HG03066 (cell line): ENCODE measurements at regions not wholly inside any gene's neighbourhood (a gene's known extent, or its start where the extent isn't known, plus 50 kb on each side); places are given as distances from the start of the nearest gene placed in this dataset.
"Not testable (repeated sequence)": the region's sequence is repeated elsewhere in the genome, so short reads cannot be mapped to it uniquely, and the experiment has no call there.

Experiments used
- ATAC-seq: cut with Tn5 transposase; IDR thresholded peaks from one replicate; pipeline ENCODE4 v1.9.1; 2021; ENCODE audit warnings: low read depth; ENCODE audit not compliant: unreplicated experiment

DNA sequence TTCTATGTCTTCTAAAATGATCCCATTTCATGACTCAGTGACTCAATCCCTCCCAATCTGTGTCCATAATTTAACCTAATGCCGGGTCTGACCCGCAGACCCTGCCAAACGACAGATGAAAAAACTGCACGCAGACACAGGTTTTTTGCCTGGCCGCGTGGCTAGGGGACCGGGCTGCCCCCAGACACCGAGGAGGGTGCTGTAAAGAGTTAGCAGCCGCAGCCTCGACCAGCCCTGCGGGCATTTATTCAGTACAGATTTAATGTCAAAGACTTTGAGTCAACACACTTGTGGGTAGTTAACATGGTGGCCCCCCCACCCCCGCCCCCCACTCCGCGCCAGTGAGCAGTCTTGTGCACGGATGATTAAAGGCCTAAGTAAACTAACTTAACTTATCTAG lies 1324.7 kb downstream of the GATA3 start:
- ATAC-seq: no peak

- ATAC-seq: no peak
These were observed 1327.4 kb downstream of the GATA3 start for GRCh38 chr10:9381733-9382532.

DNA sequence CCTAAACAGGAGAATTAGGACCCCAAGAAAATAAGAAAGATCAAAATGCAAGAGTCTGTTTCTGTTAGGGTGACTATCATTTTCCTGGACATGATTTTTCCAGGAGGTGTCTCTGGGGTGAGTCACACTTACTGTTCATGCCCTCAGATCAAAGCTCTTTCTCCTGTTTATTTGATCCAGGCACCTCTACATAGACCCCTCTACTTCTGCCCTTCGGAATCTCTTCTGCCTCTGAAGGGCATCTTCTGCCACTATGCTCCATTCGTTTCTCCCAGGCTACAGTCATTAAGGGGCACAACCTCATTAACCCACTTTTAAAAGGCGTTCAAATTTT lies 1328.0 kb downstream of the GATA3 start:
- no peak for ATAC-seq

DNA sequence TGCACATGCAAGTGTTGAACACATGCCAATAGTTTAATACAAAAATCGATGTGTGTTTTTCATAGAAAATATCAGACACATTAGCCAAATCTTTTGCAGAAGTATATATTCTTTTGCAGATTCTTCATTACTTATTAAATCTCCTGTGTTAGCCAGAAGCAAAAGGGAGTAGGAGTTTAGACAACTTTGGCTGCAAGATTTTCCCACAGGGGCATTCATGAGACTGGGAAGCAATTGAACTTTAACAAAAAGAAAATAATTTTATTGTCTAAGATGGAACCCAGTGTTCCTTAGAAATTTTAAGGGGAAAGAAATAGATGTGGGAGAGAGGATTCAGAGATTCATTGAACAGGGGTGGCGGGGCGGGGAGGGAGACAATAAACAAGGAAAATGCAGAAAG lies 1336.0 kb downstream of the GATA3 start:
- ATAC-seq: no peak

DNA sequence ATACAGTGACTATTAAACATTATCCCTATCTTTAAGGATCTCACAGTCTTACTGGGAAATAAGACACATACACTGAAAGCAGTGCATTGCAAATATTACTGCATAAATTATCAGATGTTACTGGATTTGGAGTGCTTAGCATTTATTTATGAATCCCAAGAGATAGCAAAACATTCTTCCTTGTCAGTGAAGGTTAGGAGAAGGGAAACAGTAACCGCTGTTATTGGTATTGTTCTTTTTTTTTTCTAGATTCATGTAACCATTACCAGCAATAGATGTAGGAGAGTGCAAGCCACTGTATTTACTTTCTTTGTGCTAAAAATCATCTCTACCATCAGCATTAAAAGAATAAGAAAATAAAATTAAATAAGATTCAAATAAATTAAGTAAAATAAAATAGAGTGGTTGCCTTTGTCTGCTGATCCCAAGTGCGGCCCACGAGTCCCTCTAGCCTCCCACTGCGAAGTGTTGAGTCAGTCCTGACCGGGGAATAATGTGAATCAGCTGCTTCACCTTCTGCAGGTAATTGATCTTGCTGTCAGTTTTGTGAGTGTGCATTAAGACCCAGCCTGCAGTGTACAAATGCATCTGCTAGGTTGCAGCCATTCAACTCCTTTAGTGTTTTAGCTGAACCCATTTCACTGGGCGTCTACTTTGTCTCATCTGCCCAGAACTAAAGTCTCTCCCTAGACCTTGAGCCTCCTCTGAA lies 1344.9 kb downstream of the GATA3 start:
- no peak for ATAC-seq

DNA sequence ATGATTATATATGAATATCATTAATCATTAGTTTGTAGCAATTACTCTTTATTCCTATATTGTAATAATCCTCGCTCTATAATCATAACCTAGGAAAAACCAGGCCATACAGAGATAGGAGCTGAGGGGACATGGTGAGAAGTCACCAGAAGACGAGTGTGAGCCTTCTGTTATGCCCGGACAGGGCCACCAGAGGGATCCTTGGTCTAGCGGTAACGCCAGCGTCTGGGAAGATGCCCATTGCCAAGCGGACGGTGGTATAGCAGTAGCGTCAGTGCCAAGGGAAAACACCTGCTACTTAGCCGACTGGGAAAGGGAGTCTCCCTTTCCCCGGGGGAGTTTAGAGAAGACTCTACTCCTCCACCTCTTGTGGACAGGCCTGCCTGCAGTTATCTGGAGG lies 1347.6 kb downstream of the GATA3 start:
- not testable (repeated sequence) for ATAC-seq

- not testable (repeated sequence) for ATAC-seq
These were observed 1348.2 kb downstream of the GATA3 start for GRCh38 chr10:9402507-9403195.

GRCh38 chr10:9407201-9407600 lies 1352.7 kb downstream of the GATA3 start:
- not testable (repeated sequence) for ATAC-seq

DNA sequence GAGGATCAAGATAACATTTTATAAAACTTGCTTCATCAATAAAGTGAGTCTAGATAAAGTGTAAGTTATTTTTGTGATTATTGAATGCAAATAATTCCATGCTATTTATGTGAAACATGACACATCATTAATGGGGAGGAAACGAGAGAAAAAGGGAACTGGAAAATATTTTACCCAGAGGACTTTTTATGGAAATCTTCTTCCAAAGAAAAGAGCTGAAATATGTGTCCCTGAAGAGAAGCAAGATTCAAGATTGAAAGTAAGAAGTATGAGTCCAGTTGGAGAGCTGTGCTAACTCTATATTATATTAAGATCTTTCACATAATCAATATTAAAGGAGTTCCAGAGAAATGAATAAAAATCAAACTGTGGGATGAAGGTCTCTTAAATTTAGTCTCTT lies 1361.8 kb downstream of the GATA3 start:
- no peak for ATAC-seq

GRCh38 chr10:9419757-9420156 lies 1365.3 kb downstream of the GATA3 start:
- no peak for ATAC-seq

DNA sequence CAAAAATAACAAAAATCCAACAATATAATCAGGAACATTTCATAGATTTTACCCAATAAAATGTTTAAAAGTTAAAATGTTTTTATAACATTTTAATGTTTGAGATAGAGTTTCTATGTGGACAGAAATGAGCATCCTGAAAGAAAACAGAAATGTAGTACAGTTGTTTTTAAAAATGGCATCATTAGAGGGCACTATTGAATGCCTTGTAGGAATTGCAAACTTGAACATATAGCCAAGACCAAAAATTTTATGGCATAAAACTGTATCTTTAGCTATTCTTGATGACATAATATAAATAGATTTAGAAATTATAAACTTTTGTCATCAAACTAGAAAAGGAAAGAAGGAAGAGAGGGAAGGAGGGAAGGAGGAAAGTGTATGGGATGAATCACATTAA lies 1372.7 kb downstream of the GATA3 start:
- no peak for ATAC-seq

DNA sequence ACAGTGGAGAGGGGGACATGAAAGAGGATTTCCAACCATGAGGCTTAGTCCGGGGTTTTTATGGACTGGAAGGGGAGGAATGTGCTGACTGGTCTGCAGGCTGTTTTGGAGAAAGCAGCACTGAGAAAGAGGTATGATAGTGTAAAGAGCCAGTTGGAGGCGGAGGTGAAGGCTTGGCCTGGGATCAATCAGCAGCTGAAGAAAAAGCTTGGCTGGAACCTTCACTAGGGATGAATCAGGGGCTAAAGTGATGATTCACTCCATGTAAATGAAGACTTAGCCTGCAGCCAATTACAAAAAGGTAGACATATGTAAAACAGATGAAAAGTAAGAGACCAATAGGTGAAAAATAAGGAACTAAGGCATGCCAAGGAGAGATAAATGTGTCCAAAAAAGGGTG lies 1382.6 kb downstream of the GATA3 start:
- no peak for ATAC-seq

DNA sequence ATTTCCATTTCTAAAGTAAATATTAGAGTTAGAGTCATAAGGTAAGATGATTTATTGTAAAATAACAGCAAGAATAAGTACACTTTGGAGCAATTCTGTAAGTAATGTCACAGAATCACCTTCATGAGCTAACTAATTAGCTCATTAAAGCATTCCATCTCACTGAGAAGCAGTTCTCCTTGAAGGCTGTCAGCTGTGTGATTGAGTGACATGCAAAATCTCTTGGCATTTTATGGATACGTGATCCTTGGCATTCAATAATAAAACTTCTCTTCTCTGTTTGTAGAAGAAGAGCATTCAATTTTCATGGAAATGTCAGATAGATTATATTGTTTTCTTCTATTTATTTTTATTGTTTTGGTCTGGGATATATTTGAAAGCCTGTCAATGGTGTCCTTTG lies 1389.3 kb downstream of the GATA3 start:
- ATAC-seq: no peak

- ATAC-seq: no peak
These were observed 1395.0 kb downstream of the GATA3 start for GRCh38 chr10:9449530-9449929.

DNA sequence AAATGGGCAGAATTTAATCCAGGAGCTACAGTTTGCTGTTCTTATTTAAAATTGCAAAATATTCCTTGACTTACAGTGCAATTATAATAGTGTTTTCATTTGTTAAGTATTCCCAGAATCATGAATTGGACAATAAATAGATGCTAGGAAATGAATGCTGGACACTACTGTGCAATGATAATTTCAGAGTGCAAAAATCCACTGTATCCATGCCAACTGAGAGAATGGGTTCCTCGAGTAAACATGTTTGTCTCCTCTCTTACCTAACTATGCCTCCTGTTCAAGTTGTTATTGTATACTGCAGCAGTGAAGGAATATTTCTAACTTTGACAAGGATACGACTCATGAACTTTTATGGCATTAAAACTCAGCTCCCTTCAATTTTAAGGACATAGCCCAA lies 1396.3 kb downstream of the GATA3 start:
- no peak for ATAC-seq

GRCh38 chr10:9451211-9451773 lies 1396.8 kb downstream of the GATA3 start:
- ATAC-seq: no peak

GRCh38 chr10:9452056-9452455 lies 1397.6 kb downstream of the GATA3 start:
- no peak for ATAC-seq

DNA sequence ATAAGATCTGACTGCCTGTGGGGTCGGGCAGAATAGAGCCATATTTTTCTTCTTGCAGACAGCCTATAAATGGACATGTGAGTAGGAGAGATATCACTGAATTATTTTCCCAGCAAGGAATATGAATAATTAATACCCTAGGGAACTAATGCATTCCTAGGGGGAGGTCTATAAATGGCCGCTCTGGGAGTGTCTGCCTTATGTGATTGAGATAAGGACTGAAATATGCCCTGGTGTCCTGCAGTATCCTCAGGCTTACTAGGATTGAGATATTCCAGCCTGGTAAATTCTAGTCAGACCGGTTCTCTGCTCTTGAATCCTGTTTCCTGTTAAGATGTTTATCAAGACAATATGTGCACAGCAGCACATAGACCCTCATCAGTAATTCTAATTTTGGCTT lies 1399.4 kb downstream of the GATA3 start:
- ATAC-seq: not testable (repeated sequence)

- ATAC-seq: no peak
These were observed 1415.2 kb downstream of the GATA3 start for GRCh38 chr10:9469663-9470205.

DNA sequence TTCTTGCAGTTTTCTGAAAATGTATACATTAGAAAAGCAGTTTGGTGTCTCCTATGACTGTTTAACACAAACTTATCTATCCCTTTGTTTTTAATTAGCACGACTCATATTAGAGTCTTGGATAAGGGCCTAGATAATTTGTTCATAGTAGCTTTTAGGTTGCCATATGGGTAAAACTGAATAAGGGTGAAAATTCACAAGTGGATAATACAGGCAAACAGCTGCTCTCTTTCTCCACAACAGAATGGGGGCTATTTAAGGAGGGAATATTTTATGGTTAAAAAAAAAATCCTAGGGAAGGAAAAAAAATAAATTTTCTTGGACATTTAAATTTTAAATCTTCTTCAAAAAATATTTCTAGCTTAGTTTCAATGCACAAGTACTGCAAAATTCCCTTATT lies 1416.1 kb downstream of the GATA3 start:
- no peak for ATAC-seq

DNA sequence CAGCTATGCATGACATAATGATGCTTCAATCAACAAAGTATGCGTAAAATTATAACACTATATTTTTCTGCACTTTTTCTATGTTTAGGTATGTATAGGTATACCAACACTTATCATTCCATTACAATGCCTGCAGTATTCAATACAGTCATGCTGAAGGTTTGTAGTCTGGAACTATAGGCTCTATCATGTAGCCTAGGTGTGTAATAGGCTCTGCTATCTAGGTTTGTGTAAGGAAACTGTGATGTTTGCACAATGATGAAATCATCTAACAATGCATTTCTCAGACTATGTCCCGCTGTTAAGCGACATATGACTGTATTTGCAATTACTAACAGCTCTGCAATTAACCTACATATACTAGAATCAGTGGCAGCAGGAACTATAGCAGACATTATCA lies 1447.5 kb downstream of the GATA3 start:
- ATAC-seq: no peak
